Prostate gland (tissue), 2 donors: ENCODE measurements at regions not wholly inside any gene's neighbourhood (a gene's known extent, or its start where the extent isn't known, plus 50 kb on each side); places are given as distances from the start of the nearest gene placed in this dataset.

Source experiments
- DNase-seq: peaks from one replicate; pipeline ENCODE4 v3.0.0-alpha.2; 2019; ENCODE audit warnings: low spot score
- H3K27ac ChIP-seq, 2 donors: fragments of 200-600 bp; sonication (generic); 2 replicates each; pipeline ENCODE4 v1.5.1; 2017 to 2019
- H3K27me3 ChIP-seq: fragments of 200-600 bp; sonication (generic); replicated peaks from 2 replicates; pipeline ENCODE4 v1.5.1; 2019; ENCODE audit not compliant: insufficient read depth
- H3K36me3 ChIP-seq, 2 donors: fragments of 200-600 bp; sonication (generic); 1 replicate in 1 of 2; 2 replicates in 1 of 2; pipeline versions ENCODE4 v1.5.1 to v1.8.1; 2017 to 2019
- H3K4me1 ChIP-seq: fragments of 200-600 bp; sonication (generic); replicated peaks from 2 replicates; pipeline ENCODE4 v1.5.1; 2019
- H3K4me3 ChIP-seq, 2 donors: fragments of 200-600 bp; sonication (generic); 2 replicates each; pipeline ENCODE4 v1.5.1; 2017 to 2019
- H3K9me3 ChIP-seq: fragments of 200-600 bp; sonication (generic); 2 replicates; pipeline ENCODE4 v1.5.1; 2017
- POLR2A ChIP-seq: fragments of 450-650 bp; IDR thresholded peaks from one replicate; pipeline ENCODE4 v1.6.1; 2016; ENCODE audit warnings: antibody characterized with exemption, mild to moderate bottlenecking
- POLR2AphosphoS5 ChIP-seq: sonication (generic); formaldehyde crosslinking; IDR thresholded peaks from one replicate; pipeline ENCODE4 v1.6.1; 2017; ENCODE audit warnings: antibody characterized with exemption
- WGBS: methylation state at CpG from one replicate; pipeline ENCODE4 v1.1.5; 2018; 5-methylcytosine and 5-hydroxymethylcytosine counted together
- intact Hi-C: fragments of 100-400 bp; cut with DNase I; formaldehyde crosslinking; loops from one replicate; pipeline ENCODE4 v1.14.2; 2022
- TF ChIP-seq, protein P1 (sequence below), 4 experiments: fragments of 200-600 bp in 2 of 4; fragments of 450-650 bp in 2 of 4; sonication (generic) in 2 of 4; IDR thresholded peaks; 1 replicate in 3 of 4; 2 replicates in 1 of 4; pipeline ENCODE4 v1.5.1; 2016 to 2019; ENCODE audit warnings: antibody characterized with exemption in 4 of 4, mild to moderate bottlenecking in 2 of 4, moderate library complexity in 2 of 4

DNA sequence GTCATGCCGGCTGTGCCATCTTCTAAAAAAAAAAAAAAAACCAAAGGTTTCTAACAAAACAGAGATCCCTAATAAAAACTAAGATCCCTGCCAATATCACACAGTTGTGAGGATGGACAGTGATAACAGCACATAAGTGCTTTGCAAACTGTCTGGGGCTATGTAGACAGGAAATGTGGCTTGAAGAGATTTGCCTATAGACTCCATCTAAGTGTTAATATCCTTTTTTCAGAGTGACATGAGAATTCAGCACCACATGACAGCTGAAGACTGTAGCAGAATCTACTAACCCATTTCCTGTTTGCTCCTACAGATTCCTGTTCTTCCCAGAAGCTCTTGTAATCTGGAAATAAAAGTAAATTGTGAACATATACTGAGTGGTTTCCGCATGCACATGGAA lies 215.4 kb downstream of the KDR start:
- 90% methylated on average over 2 of the region's 2 CpGs for WGBS
- Histone ChIP-seq H3K4me3 (no peak overlapping the region), H3K9me3 (no peaks in the 10 kb centered on the region), H3K27me3 (no peaks in the 10 kb centered on the region), H3K4me1 (no peaks in the 10 kb centered on the region), H3K27ac (no peak overlapping the region), H3K36me3 (no peaks in the 10 kb centered on the region)
- no peak for DNase-seq
- intact Hi-C loops, result no loop called here
- TF ChIP-seq POLR2A (no peak), POLR2AphosphoS5 (no peak)
- TF ChIP-seq, protein P1, sequence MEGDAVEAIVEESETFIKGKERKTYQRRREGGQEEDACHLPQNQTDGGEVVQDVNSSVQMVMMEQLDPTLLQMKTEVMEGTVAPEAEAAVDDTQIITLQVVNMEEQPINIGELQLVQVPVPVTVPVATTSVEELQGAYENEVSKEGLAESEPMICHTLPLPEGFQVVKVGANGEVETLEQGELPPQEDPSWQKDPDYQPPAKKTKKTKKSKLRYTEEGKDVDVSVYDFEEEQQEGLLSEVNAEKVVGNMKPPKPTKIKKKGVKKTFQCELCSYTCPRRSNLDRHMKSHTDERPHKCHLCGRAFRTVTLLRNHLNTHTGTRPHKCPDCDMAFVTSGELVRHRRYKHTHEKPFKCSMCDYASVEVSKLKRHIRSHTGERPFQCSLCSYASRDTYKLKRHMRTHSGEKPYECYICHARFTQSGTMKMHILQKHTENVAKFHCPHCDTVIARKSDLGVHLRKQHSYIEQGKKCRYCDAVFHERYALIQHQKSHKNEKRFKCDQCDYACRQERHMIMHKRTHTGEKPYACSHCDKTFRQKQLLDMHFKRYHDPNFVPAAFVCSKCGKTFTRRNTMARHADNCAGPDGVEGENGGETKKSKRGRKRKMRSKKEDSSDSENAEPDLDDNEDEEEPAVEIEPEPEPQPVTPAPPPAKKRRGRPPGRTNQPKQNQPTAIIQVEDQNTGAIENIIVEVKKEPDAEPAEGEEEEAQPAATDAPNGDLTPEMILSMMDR (IDR thresholded peaks at IDR 0.05), result no peak

DNA sequence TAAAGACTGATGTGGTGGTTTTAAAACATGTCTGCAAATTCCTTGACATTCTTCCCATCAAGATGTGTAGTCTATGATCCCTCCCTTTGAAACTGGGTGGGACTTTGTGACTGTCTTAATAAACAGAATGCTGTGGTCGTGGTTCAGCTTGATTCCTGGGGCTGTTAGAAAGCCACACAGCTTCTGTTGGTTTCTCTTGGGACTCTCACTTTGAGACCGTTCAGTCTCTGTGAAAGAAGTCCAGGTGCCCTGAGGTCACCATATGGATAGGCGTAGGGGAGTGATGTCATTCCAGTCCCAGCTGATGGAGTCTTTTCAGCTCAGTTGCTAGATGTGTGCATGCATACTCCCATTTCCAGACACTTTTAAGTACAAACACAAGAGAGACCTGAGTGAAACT lies 216.6 kb downstream of the KDR start:
- no peaks in the 10 kb centered on the region for H3K4me1 ChIP-seq
- no peaks in the 10 kb centered on the region for H3K27me3 ChIP-seq
- H3K4me3 ChIP-seq, result no peak overlapping the region
- no peak overlapping the region for H3K27ac ChIP-seq
- H3K9me3 ChIP-seq, result no peaks in the 10 kb centered on the region
- no peaks in the 10 kb centered on the region for H3K36me3 ChIP-seq
- no peak for DNase-seq
- TF ChIP-seq POLR2A (no peak), POLR2AphosphoS5 (no peak)
- TF ChIP-seq, protein P1 (IDR thresholded peaks at IDR 0.05), result no peak
- intact Hi-C loops, result no loop called here
- WGBS, result 79% methylated on average over 3 of the region's 3 CpGs

DNA sequence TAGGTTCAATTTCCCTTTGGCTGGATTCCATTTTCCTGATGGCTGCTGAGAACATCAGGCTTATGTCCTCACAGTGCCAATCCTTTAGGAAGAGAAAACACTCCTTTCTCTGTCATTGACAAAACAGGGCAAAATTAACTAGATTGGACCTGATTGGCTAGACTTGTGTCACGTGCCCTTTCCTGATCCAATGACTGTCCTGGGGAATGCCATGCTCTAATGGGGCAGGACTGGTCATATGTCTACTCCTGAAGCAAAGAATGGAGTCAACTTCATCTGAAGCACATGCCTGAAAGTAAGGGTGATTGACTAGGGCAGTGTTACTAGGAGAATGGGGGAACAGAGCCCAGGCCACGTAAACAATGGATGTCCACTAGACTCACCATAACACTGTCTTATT lies 220.4 kb downstream of the KDR start:
- Histone ChIP-seq H3K9me3 (no peaks in the 10 kb centered on the region), H3K27ac (no peak overlapping the region), H3K27me3 (no peaks in the 10 kb centered on the region), H3K4me1 (no peaks in the 10 kb centered on the region), H3K4me3 (no peak overlapping the region), H3K36me3 (no peaks in the 10 kb centered on the region)
- DNase-seq, result no peak
- WGBS, result 84% methylated on average over 2 of the region's 2 CpGs
- TF ChIP-seq, protein P1 (IDR thresholded peaks at IDR 0.05), result no peak
- TF ChIP-seq POLR2A (no peak), POLR2AphosphoS5 (no peak)
- intact Hi-C loops, result no loop called here

DNA sequence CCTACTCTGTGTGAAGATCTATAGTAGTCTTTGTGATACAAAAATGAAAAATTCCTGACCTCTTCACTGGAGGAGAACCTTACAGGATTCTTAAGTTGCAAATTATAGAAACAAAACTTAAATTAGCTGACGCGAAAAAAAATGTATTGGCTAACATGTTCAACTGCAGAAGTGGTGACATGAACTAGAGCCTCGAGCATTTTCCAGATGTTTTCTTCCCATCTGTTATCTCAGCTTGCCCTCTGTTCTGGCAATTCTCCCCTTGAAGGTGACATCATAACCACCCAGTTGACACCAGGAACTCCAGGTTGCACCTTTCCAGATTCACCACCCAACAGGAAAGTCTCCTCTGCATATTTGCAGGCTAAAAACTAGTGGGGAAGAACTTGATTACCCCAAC lies 222.4 kb downstream of the KDR start:
- H3K27me3 ChIP-seq, result no peaks in the 10 kb centered on the region
- H3K9me3 ChIP-seq, result no peaks in the 10 kb centered on the region
- no peak for DNase-seq
- no peak overlapping the region for H3K4me3 ChIP-seq
- intact Hi-C loops, result no loop called here
- H3K27ac ChIP-seq, result no peak overlapping the region
- TF ChIP-seq POLR2A, result no peak
- TF ChIP-seq, protein P1 (IDR thresholded peaks at IDR 0.05), result no peak
- no peak for TF ChIP-seq POLR2AphosphoS5
- H3K4me1 ChIP-seq, result no peaks in the 10 kb centered on the region
- 91% methylated on average over 3 of the region's 3 CpGs for WGBS
- H3K36me3 ChIP-seq, result no peaks in the 10 kb centered on the region

DNA sequence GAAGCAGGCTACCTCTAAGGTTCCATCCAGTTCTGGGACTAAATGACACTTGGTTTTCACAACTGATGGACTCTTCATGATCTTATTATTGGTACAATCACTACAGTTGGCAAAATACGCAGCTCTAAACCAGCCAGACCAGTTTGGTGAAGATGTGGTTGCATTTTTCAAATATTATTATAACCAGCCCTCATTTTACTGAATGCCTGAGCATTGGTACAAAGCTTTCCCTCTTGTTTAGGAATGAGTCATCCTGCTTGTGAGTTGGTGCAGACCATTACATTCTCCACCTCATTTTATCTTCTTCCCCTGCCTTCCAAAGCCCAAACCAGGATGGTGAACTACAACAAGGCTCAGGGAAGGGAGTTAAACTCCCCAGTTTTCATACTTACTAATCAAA lies 223.1 kb downstream of the KDR start:
- intact Hi-C loops, result no loop called here
- Histone ChIP-seq H3K27me3 (no peaks in the 10 kb centered on the region), H3K36me3 (no peaks in the 10 kb centered on the region), H3K4me3 (no peak overlapping the region), H3K27ac (no peak overlapping the region), H3K4me1 (no peaks in the 10 kb centered on the region), H3K9me3 (no peaks in the 10 kb centered on the region)
- TF ChIP-seq POLR2A (no peak), POLR2AphosphoS5 (no peak)
- TF ChIP-seq, protein P1 (IDR thresholded peaks at IDR 0.05), result no peak
- 33% methylated on average over 1 of the region's 1 CpG for WGBS
- DNase-seq, result peak; percentile 14
